SK-N-SH treated with all-trans-retinoic acid at 6 μM for 48 hours (cell line): ENCODE measurements at regions not wholly inside any gene's neighbourhood (a gene's known extent, or its start where the extent isn't known, plus 50 kb on each side); places are given as distances from the start of the nearest gene placed in this dataset.

Source experiments
- ATAC-seq: fragments of 200-7000 bp; cut with Tn5 transposase; 3 replicates; pipeline ENCODE4 v1.9.1; 2020; ENCODE audit warnings: mild to moderate bottlenecking, moderate library complexity
- ARNTL ChIP-seq: fragments of 450-650 bp; formaldehyde crosslinking; IDR thresholded peaks from 2 replicates; pipeline ENCODE4 v1.5.0; 2020; ENCODE audit warnings: low read depth, mild to moderate bottlenecking, moderate library complexity, borderline replicate concordance
- BACH2 ChIP-seq: fragments of 250-450 bp; sonication (Bioruptor Pico); IDR thresholded peaks from 2 replicates; pipeline ENCODE4 v1.9.0; 2021; ENCODE audit warnings: mild to moderate bottlenecking, borderline replicate concordance
- CSDC2 ChIP-seq: fragments of 250-450 bp; sonication (Bioruptor Pico); IDR thresholded peaks from 2 replicates; pipeline ENCODE4 v1.5.0; 2020; ENCODE audit warnings: mild to moderate bottlenecking, moderate library complexity
- ESRRG ChIP-seq: fragments of 250-450 bp; sonication (Bioruptor Pico); IDR thresholded peaks from 2 replicates; pipeline ENCODE4 v1.6.1; 2021; ENCODE audit warnings: mild to moderate bottlenecking
- GLIS3 ChIP-seq: fragments of 250-450 bp; sonication (Bioruptor Pico); IDR thresholded peaks from 2 replicates; pipeline ENCODE4 v1.5.0; 2020; ENCODE audit warnings: mild to moderate bottlenecking, moderate library complexity
- PPARA ChIP-seq: fragments of 250-450 bp; sonication (Bioruptor Pico); IDR thresholded peaks from 2 replicates; pipeline ENCODE4 v1.5.0; 2020; ENCODE audit warnings: mild to moderate bottlenecking, borderline replicate concordance
- RARB ChIP-seq: fragments of 250-450 bp; sonication (Bioruptor Pico); IDR thresholded peaks from 2 replicates; pipeline ENCODE4 v1.8.0; 2021; ENCODE audit warnings: mild to moderate bottlenecking, moderate library complexity
- TCF4 ChIP-seq: fragments of 250-450 bp; sonication (Bioruptor Pico); IDR thresholded peaks from 2 replicates; pipeline ENCODE4 v1.8.0; 2021; ENCODE audit warnings: mild to moderate bottlenecking, moderate library complexity, borderline replicate concordance
- TOX ChIP-seq: fragments of 250-450 bp; sonication (Bioruptor Pico); IDR thresholded peaks from 2 replicates; pipeline ENCODE4 v1.8.0; 2021; ENCODE audit warnings: mild to moderate bottlenecking, moderate library complexity, borderline replicate concordance
- ZC3H10 ChIP-seq: fragments of 250-450 bp; sonication (Bioruptor Pico); IDR thresholded peaks from 2 replicates; pipeline ENCODE4 v1.5.1; 2021; ENCODE audit warnings: mild to moderate bottlenecking, moderate library complexity
- ZFP3 ChIP-seq: fragments of 250-450 bp; sonication (Bioruptor Pico); IDR thresholded peaks from 2 replicates; pipeline ENCODE4 v1.5.0; 2020; ENCODE audit warnings: mild to moderate bottlenecking, moderate library complexity
- ZFP30 ChIP-seq: fragments of 450-650 bp; formaldehyde crosslinking; IDR thresholded peaks from 2 replicates; pipeline ENCODE4 v1.5.0; 2022; ENCODE audit warnings: mild to moderate bottlenecking, moderate library complexity
- ZNF565 ChIP-seq: fragments of 450-650 bp; formaldehyde crosslinking; conservative IDR thresholded peaks from 2 replicates; pipeline ENCODE4 v1.5.0; 2020; ENCODE audit warnings: low read depth, mild to moderate bottlenecking, moderate library complexity
- ZNF70 ChIP-seq: fragments of 450-650 bp; formaldehyde crosslinking; IDR thresholded peaks from 2 replicates; pipeline ENCODE4 v1.5.0; 2020; ENCODE audit warnings: mild to moderate bottlenecking, moderate library complexity
- ZNF8 ChIP-seq: fragments of 450-650 bp; formaldehyde crosslinking; IDR thresholded peaks from 2 replicates; pipeline ENCODE4 v1.5.0; 2020; ENCODE audit warnings: mild to moderate bottlenecking, moderate library complexity
- TF ChIP-seq, protein P1 (sequence below): fragments of 250-450 bp; sonication (Bioruptor Pico); IDR thresholded peaks from 2 replicates; pipeline ENCODE4 v1.5.1; 2020; ENCODE audit warnings: low read depth, mild to moderate bottlenecking, moderate library complexity
- TF ChIP-seq, protein P2 (sequence below): fragments of 250-450 bp; sonication (Bioruptor Pico); IDR thresholded peaks from 2 replicates; pipeline ENCODE4 v1.8.0; 2020; ENCODE audit warnings: mild to moderate bottlenecking, moderate library complexity, borderline replicate concordance
- TF ChIP-seq, protein P3 (sequence below): fragments of 250-450 bp; sonication (Bioruptor Pico); IDR thresholded peaks from 2 replicates; pipeline ENCODE4 v1.8.0; 2021; ENCODE audit warnings: low read depth, mild to moderate bottlenecking, moderate library complexity, borderline replicate concordance
- TF ChIP-seq, protein P4 (sequence below): fragments of 250-450 bp; sonication (Bioruptor Pico); IDR thresholded peaks from 2 replicates; pipeline ENCODE4 v1.5.0; 2020; ENCODE audit warnings: mild to moderate bottlenecking, moderate library complexity
- TF ChIP-seq, protein P5 (sequence below): fragments of 250-450 bp; sonication (Bioruptor Pico); IDR thresholded peaks from 2 replicates; pipeline ENCODE4 v1.5.1; 2021; ENCODE audit warnings: mild to moderate bottlenecking, moderate library complexity

DNA sequence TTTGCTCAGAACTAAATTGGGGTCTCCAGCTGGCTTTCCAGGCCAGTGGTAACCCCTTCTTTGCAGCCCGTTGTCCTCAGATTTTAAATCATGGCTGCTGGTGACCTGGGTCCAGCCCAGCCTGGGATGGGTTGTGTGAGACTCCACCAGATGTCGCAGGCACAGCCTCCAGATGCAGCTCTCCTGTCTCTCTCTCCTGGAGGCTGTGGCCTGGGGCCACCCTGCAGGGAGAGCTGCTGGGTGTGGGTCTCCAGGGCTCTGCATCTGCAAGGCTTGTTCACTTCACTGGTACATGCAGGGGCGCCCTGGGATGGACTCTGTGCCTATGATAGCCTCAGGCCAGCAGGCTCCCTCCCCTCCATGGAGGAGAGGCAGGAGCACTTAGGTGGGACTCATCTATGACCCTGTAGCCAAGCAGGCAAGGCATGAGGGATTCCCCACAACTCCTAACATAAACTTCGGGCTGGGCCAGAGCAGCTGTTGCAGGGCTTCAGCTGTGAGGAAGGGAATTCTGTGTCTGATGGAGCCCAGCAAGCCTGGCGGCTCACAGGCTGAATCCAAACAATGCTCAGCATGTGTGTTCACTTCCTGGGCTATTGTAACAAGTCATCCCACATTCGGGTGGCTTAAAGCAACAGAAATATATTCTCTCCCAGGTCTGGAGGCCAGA lies 94.7 kb upstream of the NXT1 start:
- no peak for TF ChIP-seq ZC3H10
- TF ChIP-seq TOX (CRISPR knock-in tag) = no peak
- ATAC-seq = no peak

DNA sequence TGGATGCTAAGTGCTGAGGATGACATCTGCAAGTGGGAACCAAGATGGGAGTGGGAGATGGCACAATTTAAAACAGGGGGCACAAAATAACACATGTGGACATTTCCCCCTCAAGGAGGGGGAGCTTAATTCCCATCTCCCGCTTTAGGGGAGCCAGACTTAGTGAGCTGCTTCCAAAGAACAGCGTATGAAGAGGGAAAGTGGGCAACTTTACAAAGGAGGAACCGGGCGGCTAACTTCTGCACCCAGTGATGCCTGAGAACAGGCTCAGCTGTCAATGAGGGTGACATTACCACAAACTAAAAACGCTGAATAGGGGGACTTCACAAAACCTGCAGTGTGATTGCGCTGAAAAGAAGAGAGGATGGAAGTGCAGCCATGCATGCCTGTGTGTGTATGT lies 95.5 kb upstream of the NXT1 start:
- no peak for ATAC-seq
- TF ChIP-seq ZFP30 (CRISPR knock-in tag) (no peak), ZFP3 (no peak), ZNF565 (no peak)

DNA sequence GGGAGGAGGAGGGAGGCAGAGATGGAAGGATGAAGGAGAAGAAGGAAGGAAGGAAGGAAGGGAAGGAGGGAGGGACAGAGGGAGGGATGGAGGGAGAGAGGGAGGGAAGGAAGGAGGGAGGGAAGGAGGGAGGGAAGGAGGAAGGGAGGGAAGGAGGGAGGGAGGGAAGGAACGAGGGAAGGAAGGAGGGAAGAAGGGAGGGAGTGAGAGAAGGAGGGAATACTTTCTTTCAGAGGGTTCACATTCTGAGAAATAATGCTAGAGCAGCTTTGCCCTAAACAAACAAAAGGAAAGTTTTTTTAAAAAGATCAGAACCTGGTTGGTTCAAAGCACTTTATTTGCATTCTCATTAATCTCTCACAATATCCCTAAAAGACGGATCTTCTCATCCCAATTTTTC lies 96.1 kb upstream of the NXT1 start:
- TF ChIP-seq, protein P1, sequence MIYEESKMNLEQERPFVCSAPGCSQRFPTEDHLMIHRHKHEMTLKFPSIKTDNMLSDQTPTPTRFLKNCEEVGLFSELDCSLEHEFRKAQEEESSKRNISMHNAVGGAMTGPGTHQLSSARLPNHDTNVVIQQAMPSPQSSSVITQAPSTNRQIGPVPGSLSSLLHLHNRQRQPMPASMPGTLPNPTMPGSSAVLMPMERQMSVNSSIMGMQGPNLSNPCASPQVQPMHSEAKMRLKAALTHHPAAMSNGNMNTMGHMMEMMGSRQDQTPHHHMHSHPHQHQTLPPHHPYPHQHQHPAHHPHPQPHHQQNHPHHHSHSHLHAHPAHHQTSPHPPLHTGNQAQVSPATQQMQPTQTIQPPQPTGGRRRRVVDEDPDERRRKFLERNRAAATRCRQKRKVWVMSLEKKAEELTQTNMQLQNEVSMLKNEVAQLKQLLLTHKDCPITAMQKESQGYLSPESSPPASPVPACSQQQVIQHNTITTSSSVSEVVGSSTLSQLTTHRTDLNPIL (CRISPR knock-in tag) = no peak
- TF ChIP-seq PPARA (no peak), ZNF565 (no peak), TCF4 (no peak), ESRRG (CRISPR knock-in tag) (no peak), TOX (CRISPR knock-in tag) (no peak), GLIS3 (no peak), ARNTL (CRISPR knock-in tag) (no peak), ZNF70 (no peak), ZNF8 (CRISPR knock-in tag) (no peak), ZFP3 (no peak), ZC3H10 (no peak), BACH2 (CRISPR knock-in tag) (no peak), ZFP30 (CRISPR knock-in tag) (no peak), CSDC2 (CRISPR knock-in tag) (no peak)
- TF ChIP-seq, protein P2, sequence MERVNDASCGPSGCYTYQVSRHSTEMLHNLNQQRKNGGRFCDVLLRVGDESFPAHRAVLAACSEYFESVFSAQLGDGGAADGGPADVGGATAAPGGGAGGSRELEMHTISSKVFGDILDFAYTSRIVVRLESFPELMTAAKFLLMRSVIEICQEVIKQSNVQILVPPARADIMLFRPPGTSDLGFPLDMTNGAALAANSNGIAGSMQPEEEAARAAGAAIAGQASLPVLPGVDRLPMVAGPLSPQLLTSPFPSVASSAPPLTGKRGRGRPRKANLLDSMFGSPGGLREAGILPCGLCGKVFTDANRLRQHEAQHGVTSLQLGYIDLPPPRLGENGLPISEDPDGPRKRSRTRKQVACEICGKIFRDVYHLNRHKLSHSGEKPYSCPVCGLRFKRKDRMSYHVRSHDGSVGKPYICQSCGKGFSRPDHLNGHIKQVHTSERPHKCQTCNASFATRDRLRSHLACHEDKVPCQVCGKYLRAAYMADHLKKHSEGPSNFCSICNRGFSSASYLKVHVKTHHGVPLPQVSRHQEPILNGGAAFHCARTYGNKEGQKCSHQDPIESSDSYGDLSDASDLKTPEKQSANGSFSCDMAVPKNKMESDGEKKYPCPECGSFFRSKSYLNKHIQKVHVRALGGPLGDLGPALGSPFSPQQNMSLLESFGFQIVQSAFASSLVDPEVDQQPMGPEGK (CRISPR knock-in tag) = no peak
- TF ChIP-seq, protein P3, sequence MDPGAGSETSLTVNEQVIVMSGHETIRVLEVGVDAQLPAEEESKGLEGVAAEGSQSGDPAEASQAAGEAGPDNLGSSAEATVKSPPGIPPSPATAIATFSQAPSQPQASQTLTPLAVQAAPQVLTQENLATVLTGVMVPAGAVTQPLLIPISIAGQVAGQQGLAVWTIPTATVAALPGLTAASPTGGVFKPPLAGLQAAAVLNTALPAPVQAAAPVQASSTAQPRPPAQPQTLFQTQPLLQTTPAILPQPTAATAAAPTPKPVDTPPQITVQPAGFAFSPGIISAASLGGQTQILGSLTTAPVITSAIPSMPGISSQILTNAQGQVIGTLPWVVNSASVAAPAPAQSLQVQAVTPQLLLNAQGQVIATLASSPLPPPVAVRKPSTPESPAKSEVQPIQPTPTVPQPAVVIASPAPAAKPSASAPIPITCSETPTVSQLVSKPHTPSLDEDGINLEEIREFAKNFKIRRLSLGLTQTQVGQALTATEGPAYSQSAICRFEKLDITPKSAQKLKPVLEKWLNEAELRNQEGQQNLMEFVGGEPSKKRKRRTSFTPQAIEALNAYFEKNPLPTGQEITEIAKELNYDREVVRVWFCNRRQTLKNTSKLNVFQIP (CRISPR knock-in tag) = no peak
- TF ChIP-seq, protein P4, sequence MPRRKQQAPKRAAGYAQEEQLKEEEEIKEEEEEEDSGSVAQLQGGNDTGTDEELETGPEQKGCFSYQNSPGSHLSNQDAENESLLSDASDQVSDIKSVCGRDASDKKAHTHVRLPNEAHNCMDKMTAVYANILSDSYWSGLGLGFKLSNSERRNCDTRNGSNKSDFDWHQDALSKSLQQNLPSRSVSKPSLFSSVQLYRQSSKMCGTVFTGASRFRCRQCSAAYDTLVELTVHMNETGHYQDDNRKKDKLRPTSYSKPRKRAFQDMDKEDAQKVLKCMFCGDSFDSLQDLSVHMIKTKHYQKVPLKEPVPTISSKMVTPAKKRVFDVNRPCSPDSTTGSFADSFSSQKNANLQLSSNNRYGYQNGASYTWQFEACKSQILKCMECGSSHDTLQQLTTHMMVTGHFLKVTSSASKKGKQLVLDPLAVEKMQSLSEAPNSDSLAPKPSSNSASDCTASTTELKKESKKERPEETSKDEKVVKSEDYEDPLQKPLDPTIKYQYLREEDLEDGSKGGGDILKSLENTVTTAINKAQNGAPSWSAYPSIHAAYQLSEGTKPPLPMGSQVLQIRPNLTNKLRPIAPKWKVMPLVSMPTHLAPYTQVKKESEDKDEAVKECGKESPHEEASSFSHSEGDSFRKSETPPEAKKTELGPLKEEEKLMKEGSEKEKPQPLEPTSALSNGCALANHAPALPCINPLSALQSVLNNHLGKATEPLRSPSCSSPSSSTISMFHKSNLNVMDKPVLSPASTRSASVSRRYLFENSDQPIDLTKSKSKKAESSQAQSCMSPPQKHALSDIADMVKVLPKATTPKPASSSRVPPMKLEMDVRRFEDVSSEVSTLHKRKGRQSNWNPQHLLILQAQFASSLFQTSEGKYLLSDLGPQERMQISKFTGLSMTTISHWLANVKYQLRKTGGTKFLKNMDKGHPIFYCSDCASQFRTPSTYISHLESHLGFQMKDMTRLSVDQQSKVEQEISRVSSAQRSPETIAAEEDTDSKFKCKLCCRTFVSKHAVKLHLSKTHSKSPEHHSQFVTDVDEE = no peak
- no peak for ATAC-seq

DNA sequence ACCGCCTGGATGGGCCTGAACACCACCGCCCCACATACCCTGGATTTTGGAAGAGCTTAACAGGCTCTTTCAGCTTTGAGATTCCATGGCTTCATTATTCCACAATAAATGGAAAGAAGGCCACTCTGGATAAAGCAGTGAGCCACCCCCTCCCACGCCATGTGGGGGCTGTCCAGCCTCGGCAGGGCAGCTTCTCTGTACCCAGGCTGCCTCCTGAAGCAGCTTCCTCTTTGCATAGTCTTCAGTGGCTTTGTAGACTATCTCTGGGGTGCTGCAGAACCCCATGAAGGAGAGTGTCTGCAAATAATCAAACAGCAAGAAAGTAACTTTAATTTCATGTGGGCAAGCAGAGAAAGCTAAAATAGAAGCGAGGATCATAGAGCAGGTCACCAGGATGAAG lies 96.6 kb upstream of the NXT1 start:
- ATAC-seq = no peak

More for the DNA sequence above, 96.6 kb upstream of the NXT1 start:
- TF ChIP-seq ARNTL (CRISPR knock-in tag) = no peak
- no peak for TF ChIP-seq RARB (CRISPR knock-in tag)
- TF ChIP-seq CSDC2 (CRISPR knock-in tag) = no peak
- TF ChIP-seq, protein P1 (CRISPR knock-in tag) = no peak
- TF ChIP-seq, protein P2 (CRISPR knock-in tag) = no peak
- no peak for TF ChIP-seq TCF4
- TF ChIP-seq ZNF565 = no peak
- TF ChIP-seq ZNF8 (CRISPR knock-in tag) = no peak
- TF ChIP-seq, protein P3 (CRISPR knock-in tag) = no peak
- TF ChIP-seq, protein P5, sequence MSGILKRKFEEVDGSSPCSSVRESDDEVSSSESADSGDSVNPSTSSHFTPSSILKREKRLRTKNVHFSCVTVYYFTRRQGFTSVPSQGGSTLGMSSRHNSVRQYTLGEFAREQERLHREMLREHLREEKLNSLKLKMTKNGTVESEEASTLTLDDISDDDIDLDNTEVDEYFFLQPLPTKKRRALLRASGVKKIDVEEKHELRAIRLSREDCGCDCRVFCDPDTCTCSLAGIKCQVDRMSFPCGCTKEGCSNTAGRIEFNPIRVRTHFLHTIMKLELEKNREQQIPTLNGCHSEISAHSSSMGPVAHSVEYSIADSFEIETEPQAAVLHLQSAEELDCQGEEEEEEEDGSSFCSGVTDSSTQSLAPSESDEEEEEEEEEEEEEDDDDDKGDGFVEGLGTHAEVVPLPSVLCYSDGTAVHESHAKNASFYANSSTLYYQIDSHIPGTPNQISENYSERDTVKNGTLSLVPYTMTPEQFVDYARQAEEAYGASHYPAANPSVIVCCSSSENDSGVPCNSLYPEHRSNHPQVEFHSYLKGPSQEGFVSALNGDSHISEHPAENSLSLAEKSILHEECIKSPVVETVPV = no peak
- no peak for TF ChIP-seq ESRRG (CRISPR knock-in tag)
- TF ChIP-seq TOX (CRISPR knock-in tag) = no peak
